PFSK-1 (cell line): ENCODE measurements at regions not wholly inside any gene's neighbourhood (a gene's known extent, or its start where the extent isn't known, plus 50 kb on each side); places are given as distances from the start of the nearest gene placed in this dataset.

Source experiments
- FOXP2 ChIP-seq: optimal IDR thresholded peaks from 2 replicates; pipeline ENCODE3; 2011; ENCODE audit warnings: borderline replicate concordance, control low read depth, inconsistent platforms; ENCODE audit not compliant: insufficient read depth; ENCODE audit errors: extremely low read length, extremely low read depth
- POLR2AphosphoS5 ChIP-seq: IDR thresholded peaks from 2 replicates; pipeline ENCODE4 v1.6.1; 2012; ENCODE audit warnings: low read depth, mild to moderate bottlenecking, control low read depth, low read length, moderate library complexity
- SIN3A ChIP-seq: IDR thresholded peaks from 2 replicates; pipeline ENCODE4 v1.6.1; 2012; ENCODE audit warnings: mild to moderate bottlenecking, low read length, moderate library complexity, borderline replicate concordance; ENCODE audit not compliant: insufficient read depth
- TAF1 ChIP-seq: IDR thresholded peaks from 2 replicates; pipeline ENCODE4 v1.6.1; 2012; ENCODE audit warnings: low read length, control low read depth, borderline replicate concordance; ENCODE audit not compliant: insufficient read depth
- TF ChIP-seq, protein P1 (sequence below), 2 experiments: IDR thresholded peaks; 2 replicates each; pipeline versions ENCODE4 v1.6.1 to v1.8.0; 2011 to 2012; ENCODE audit warnings: low read depth in 2 of 2, low read length in 2 of 2, control low read depth in 1 of 2, inconsistent platforms in 1 of 2, mild to moderate bottlenecking in 1 of 2, moderate library complexity in 1 of 2; ENCODE audit not compliant: insufficient read depth in 1 of 2

DNA sequence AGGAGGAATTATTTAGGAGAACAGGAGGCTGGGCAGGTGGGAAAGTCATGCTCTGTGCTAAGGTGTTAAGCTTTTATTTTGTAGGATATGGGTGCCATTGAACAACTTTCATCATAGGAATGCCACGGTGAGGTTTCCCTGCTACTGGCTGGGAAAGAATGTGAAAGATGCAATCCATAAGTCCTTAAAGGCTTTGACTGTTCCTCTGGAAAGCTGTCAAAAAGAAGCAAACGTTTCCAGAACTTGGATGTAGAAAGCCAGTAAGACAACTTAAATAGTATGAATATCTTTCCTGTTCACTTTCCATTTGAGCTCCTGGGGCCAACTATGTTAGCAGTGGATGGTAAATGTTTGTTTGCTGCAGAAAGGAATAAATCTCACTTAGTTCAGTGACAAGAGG lies 574.4 kb downstream of the RNF144B start:
- TF ChIP-seq FOXP2 (no peak), TAF1 (no peak), POLR2AphosphoS5 (no peak), SIN3A (no peak)
- TF ChIP-seq, protein P1, sequence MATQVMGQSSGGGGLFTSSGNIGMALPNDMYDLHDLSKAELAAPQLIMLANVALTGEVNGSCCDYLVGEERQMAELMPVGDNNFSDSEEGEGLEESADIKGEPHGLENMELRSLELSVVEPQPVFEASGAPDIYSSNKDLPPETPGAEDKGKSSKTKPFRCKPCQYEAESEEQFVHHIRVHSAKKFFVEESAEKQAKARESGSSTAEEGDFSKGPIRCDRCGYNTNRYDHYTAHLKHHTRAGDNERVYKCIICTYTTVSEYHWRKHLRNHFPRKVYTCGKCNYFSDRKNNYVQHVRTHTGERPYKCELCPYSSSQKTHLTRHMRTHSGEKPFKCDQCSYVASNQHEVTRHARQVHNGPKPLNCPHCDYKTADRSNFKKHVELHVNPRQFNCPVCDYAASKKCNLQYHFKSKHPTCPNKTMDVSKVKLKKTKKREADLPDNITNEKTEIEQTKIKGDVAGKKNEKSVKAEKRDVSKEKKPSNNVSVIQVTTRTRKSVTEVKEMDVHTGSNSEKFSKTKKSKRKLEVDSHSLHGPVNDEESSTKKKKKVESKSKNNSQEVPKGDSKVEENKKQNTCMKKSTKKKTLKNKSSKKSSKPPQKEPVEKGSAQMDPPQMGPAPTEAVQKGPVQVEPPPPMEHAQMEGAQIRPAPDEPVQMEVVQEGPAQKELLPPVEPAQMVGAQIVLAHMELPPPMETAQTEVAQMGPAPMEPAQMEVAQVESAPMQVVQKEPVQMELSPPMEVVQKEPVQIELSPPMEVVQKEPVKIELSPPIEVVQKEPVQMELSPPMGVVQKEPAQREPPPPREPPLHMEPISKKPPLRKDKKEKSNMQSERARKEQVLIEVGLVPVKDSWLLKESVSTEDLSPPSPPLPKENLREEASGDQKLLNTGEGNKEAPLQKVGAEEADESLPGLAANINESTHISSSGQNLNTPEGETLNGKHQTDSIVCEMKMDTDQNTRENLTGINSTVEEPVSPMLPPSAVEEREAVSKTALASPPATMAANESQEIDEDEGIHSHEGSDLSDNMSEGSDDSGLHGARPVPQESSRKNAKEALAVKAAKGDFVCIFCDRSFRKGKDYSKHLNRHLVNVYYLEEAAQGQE (IDR thresholded peaks at IDR 0.05; ENCODE audit: insufficient read depth in 1 of 2, low read depth in 2 of 2, low read length in 2 of 2) = no peak

DNA sequence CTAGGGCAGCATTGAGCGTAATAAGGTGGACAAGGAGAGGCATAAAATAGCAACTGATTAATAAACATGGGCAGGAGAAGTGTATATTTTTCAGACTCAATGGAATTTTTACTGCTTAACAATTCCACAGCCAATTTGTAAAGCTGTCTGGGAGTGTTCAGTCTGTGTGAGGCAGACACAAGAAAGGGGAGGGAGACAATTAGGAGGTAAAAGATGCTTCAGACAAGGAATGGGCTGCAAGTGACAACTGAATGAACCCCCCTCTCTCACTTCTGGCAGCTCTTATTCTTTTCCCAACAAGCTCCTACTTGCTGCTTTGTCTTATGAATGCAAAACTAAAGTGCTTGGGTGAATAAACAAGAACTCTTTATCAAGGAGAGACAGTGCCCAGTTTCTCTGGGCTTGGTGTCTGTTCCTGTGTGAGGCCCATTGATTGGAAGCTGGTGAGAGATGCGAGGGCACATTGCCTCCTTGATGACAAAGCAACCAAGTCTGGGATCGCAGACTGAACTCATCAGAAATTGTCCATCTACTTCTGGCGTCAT lies 575.3 kb downstream of the RNF144B start:
- TF ChIP-seq, protein P1 (IDR thresholded peaks at IDR 0.05; ENCODE audit: insufficient read depth in 1 of 2, low read depth in 2 of 2, low read length in 2 of 2) = no peak
- TF ChIP-seq TAF1 = no peak
- no peak for TF ChIP-seq FOXP2
- no peak for TF ChIP-seq SIN3A
- TF ChIP-seq POLR2AphosphoS5 = no peak

DNA sequence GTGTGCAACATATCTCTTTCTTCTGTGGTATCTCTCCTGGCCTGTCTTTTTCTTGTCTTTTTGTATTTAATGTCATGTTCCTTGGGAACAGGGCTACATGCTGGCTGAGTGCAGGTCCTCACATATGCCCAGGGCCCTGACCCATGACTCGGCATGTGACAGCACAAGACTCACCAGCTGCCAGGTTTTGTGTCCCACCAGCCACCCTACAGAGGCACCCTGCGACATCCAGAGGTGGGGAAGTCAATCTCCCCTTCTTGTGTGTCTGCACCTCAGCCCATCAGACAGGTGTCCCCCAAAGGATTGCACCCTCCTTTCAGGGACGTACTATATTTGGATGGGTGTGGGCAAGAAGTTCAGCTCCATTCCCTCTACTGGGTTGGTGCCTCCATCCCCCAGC lies 576.3 kb downstream of the RNF144B start:
- no peak for TF ChIP-seq SIN3A
- TF ChIP-seq, protein P1 (IDR thresholded peaks at IDR 0.05; ENCODE audit: insufficient read depth in 1 of 2, low read depth in 2 of 2, low read length in 2 of 2) = no peak
- no peak for TF ChIP-seq TAF1
- TF ChIP-seq POLR2AphosphoS5 = no peak
- no peak for TF ChIP-seq FOXP2

DNA sequence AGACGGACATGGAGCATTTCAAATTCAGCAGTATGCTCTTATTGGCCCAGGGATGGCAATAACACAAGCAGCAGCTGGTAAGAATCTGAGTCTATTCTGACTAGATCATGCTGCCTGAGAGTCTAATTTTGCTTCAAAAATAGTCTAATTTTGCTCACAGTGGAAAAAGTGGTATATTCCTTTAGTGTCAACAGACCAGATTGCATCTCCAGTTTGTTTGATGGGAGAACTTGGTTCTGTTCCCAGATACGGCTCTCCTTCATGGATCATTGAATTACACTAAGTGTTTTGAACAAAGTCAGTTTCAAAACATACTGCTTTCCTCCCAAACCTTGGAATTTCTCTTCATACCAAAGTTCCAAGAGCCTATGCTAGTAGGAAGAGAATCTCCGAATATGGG lies 586.1 kb downstream of the RNF144B start:
- TF ChIP-seq, protein P1 (IDR thresholded peaks at IDR 0.05; ENCODE audit: insufficient read depth in 1 of 2, low read depth in 2 of 2, low read length in 2 of 2) = no peak
- TF ChIP-seq POLR2AphosphoS5 = no peak
- TF ChIP-seq SIN3A = no peak
- no peak for TF ChIP-seq FOXP2
- no peak for TF ChIP-seq TAF1

DNA sequence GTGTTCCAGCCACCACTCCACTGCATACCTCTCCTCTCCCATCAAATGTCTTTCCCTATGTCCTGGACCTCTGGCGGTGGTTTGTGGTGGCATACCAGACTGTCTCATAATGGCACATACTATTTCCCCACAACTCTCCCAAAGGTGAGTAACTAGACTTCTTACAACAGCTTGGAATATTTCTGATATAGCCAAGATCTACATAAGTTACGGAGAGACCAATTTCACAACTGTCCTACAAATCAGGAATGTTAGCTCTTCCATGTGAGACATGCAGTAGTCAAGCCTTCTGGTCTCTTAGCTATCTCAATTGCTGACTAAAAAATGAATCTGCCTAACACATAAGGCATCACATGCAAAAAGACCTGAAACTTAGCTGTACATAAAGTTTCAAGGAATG lies 588.9 kb downstream of the RNF144B start:
- TF ChIP-seq FOXP2 = no peak
- TF ChIP-seq SIN3A = no peak
- no peak for TF ChIP-seq TAF1
- TF ChIP-seq POLR2AphosphoS5 = no peak
- TF ChIP-seq, protein P1 (IDR thresholded peaks at IDR 0.05; ENCODE audit: insufficient read depth in 1 of 2, low read depth in 2 of 2, low read length in 2 of 2) = no peak
